H1 (cell line): ENCODE measurements at regions not wholly inside any gene's neighbourhood (a gene's known extent, or its start where the extent isn't known, plus 50 kb on each side); places are given as distances from the start of the nearest gene placed in this dataset.

Source experiments
- CTCF ChIA-PET: fragments of 300-600 bp; sonication (Branson Sonifier 250); formaldehyde crosslinking; loops from one replicate; lab custom pipeline; 2021; ENCODE audit not compliant: partially characterized antibody; lab: Charles Lee
- POLR2A ChIA-PET: fragments of 300-600 bp; sonication (Branson Sonifier 250); formaldehyde crosslinking; loops from one replicate; lab custom pipeline; 2021; ENCODE audit warnings: inconsistent platforms; ENCODE audit not compliant: partially characterized antibody; lab: Charles Lee
- DNase-seq, 2 experiments: peaks; one replicate each; pipeline versions ENCODE4 v3.0.0 to v3.0.0-alpha.2; 2010 to 2022; ENCODE audit warnings: low spot score in 2 of 2, low read depth in 1 of 2, mixed read lengths in 1 of 2
- FAIRE-seq: peaks from 2 replicates; lab custom pipeline; 2011; peaks lifted over from hg19 to GRCh38; lab: Jason Lieb, UNC
- H2AFZ ChIP-seq: 2 replicates; pipeline ENCODE4 v1.8.1; 2012; ENCODE audit warnings: low read length, inconsistent platforms
- H2AK5ac ChIP-seq: 2 replicates; pipeline ENCODE4 v1.6.1; 2013; ENCODE audit warnings: low read depth, low read length
- H2BK120ac ChIP-seq: replicated peaks from 2 replicates; pipeline ENCODE3; 2013; ENCODE audit warnings: low read depth, low read length, inconsistent platforms
- H2BK12ac ChIP-seq: 2 replicates; pipeline ENCODE4 v1.6.1; 2013; ENCODE audit warnings: low read depth, low read length
- H2BK15ac ChIP-seq: 2 replicates; pipeline ENCODE4 v1.6.1; 2013; ENCODE audit warnings: low read length
- H2BK20ac ChIP-seq: 2 replicates; pipeline ENCODE4 v1.6.1; 2013; ENCODE audit warnings: low read length
- H2BK5ac ChIP-seq: 2 replicates; pipeline ENCODE4 v1.6.1; 2013; ENCODE audit warnings: low read depth, low read length
- H3K14ac ChIP-seq: 2 replicates; pipeline ENCODE4 v1.6.1; 2013; ENCODE audit warnings: inconsistent platforms; ENCODE audit not compliant: insufficient read length
- H3K18ac ChIP-seq: 2 replicates; pipeline ENCODE4 v1.6.1; 2013; ENCODE audit warnings: low read length; ENCODE audit errors: extremely low read depth
- H3K23ac ChIP-seq: 2 replicates; pipeline ENCODE4 v1.6.1; 2013; ENCODE audit warnings: inconsistent platforms; ENCODE audit not compliant: insufficient read length
- H3K23me2 ChIP-seq: 2 replicates; pipeline ENCODE4 v1.6.1; 2013; ENCODE audit warnings: low read depth, low read length
- H3K27ac ChIP-seq: 2 replicates; pipeline ENCODE4 v1.6.1; 2011; ENCODE audit warnings: low read depth, low read length, inconsistent platforms
- H3K27me3 ChIP-seq, 4 experiments: replicated peaks in 1 of 4; 1 replicate in 1 of 4; 2 replicates in 3 of 4; pipeline versions ENCODE4 v1.6.1 to v1.8.1; 2011 to 2013; ENCODE audit warnings: low read length in 3 of 4, mild to moderate bottlenecking in 3 of 4, inconsistent platforms in 2 of 4, mixed read lengths in 2 of 4, moderate library complexity in 1 of 4; ENCODE audit not compliant: control insufficient read depth in 3 of 4, insufficient read depth in 3 of 4; ENCODE audit errors: extremely low read depth in 1 of 4
- H3K36me3 ChIP-seq, 4 experiments: 2 replicates each; pipeline versions ENCODE4 v1.6.1 to v1.8.1; 2011 to 2013; ENCODE audit warnings: mild to moderate bottlenecking in 4 of 4, low read length in 3 of 4, moderate library complexity in 2 of 4, control low read depth in 1 of 4, inconsistent platforms in 1 of 4; ENCODE audit not compliant: insufficient read depth in 4 of 4, control insufficient read depth in 2 of 4
- H3K4ac ChIP-seq: replicated peaks from 2 replicates; pipeline ENCODE3; 2013; ENCODE audit warnings: low read length, low read depth, mixed read lengths, inconsistent platforms; ENCODE audit not compliant: insufficient read length
- H3K4me1 ChIP-seq, 4 experiments: replicated peaks in 1 of 4; 1 replicate in 1 of 4; 2 replicates in 3 of 4; pipeline versions ENCODE4 v1.6.1 to v1.8.1; 2011 to 2013; ENCODE audit warnings: low read length in 3 of 4, inconsistent platforms in 2 of 4, mixed read lengths in 1 of 4; ENCODE audit not compliant: insufficient read depth in 4 of 4, control insufficient read depth in 3 of 4
- H3K4me2 ChIP-seq, 2 experiments: 2 replicates each; pipeline versions ENCODE4 v1.6.1 to v1.8.1; 2011 to 2013; ENCODE audit warnings: low read depth in 2 of 2, low read length in 2 of 2, control low read depth in 1 of 2, inconsistent platforms in 1 of 2, mild to moderate bottlenecking in 1 of 2; ENCODE audit not compliant: insufficient read depth in 1 of 2
- H3K4me3 ChIP-seq, 4 experiments: fragments of 200-600, 300-600 bp in 1 of 4; sonication (generic), shearing (Covaris generic), sonication (Bioruptor Twin) in 1 of 4; 2 replicates each; pipeline versions ENCODE4 v1.5.1 to v1.8.1; 2011 to 2016; ENCODE audit warnings: low read length in 4 of 4, low read depth in 3 of 4, control low read depth in 2 of 4, inconsistent platforms in 2 of 4, mild to moderate bottlenecking in 2 of 4, mixed read lengths in 1 of 4, moderate library complexity in 1 of 4; ENCODE audit not compliant: insufficient read depth in 2 of 4; ENCODE audit errors: extremely low read depth in 1 of 4
- H3K56ac ChIP-seq: replicated peaks from 2 replicates; pipeline ENCODE3; 2013; ENCODE audit warnings: low read depth, mild to moderate bottlenecking, mixed read lengths, low read length, inconsistent platforms; ENCODE audit not compliant: insufficient read length
- H3K79me1 ChIP-seq: 2 replicates; pipeline ENCODE4 v1.6.1; 2013; ENCODE audit warnings: low read depth, low read length, control low read depth
- H3K79me2 ChIP-seq, 2 experiments: 2 replicates each; pipeline versions ENCODE4 v1.6.1 to v1.8.1; 2012 to 2013; ENCODE audit warnings: low read length in 2 of 2, mild to moderate bottlenecking in 2 of 2, inconsistent platforms in 1 of 2; ENCODE audit not compliant: insufficient read depth in 2 of 2, control insufficient read depth in 1 of 2
- H3K9ac ChIP-seq, 4 experiments: replicated peaks in 1 of 4; 1 replicate in 1 of 4; 2 replicates in 3 of 4; pipeline versions ENCODE4 v1.6.1 to v1.8.1; 2011 to 2013; ENCODE audit warnings: low read depth in 3 of 4, low read length in 3 of 4, control low read depth in 2 of 4, mild to moderate bottlenecking in 2 of 4, moderate library complexity in 2 of 4, inconsistent platforms in 1 of 4; ENCODE audit errors: extremely low read depth in 1 of 4
- H3K9me3 ChIP-seq, 2 experiments: 2 replicates each; pipeline versions ENCODE4 v1.6.1 to v1.8.1; 2012 to 2013; ENCODE audit warnings: mild to moderate bottlenecking in 2 of 2, moderate library complexity in 2 of 2, control low read depth in 1 of 2, inconsistent platforms in 1 of 2, low read depth in 1 of 2, low read length in 1 of 2, mixed read lengths in 1 of 2; ENCODE audit not compliant: insufficient read depth in 2 of 2
- H4K20me1 ChIP-seq, 2 experiments: replicated peaks in 1 of 2; 2 replicates each; pipeline versions ENCODE3 to v1.8.1; 2011 to 2013; ENCODE audit warnings: inconsistent platforms in 2 of 2, low read length in 2 of 2, mild to moderate bottlenecking in 1 of 2; ENCODE audit not compliant: insufficient read depth in 2 of 2, control insufficient read depth in 1 of 2
- H4K5ac ChIP-seq: 2 replicates; pipeline ENCODE4 v1.6.1; 2013; ENCODE audit warnings: low read length, low read depth, mixed read lengths, inconsistent platforms; ENCODE audit not compliant: insufficient read length
- H4K8ac ChIP-seq: 2 replicates; pipeline ENCODE4 v1.8.0; 2013; ENCODE audit warnings: mild to moderate bottlenecking, moderate library complexity, low read length, inconsistent platforms; ENCODE audit not compliant: insufficient read depth; ENCODE audit errors: extremely low read depth
- H4K91ac ChIP-seq: replicated peaks from 2 replicates; pipeline ENCODE3; 2013; ENCODE audit warnings: low read length, mixed read lengths, inconsistent platforms; ENCODE audit not compliant: insufficient read length
- CREB1 ChIP-seq: IDR thresholded peaks from 2 replicates; pipeline ENCODE4 v1.6.1; 2012; ENCODE audit warnings: inconsistent platforms
- KDM5A ChIP-seq: fragments of 200-600 bp; IDR thresholded peaks from 2 replicates; pipeline ENCODE4 v1.7.1; 2012; ENCODE audit warnings: mild to moderate bottlenecking, low read length, inconsistent platforms, mixed read lengths
- SIRT6 ChIP-seq: IDR thresholded peaks from one replicate; pipeline ENCODE4 v1.7.1; 2012; ENCODE audit warnings: low read length, inconsistent platforms
- TCF12 ChIP-seq: IDR thresholded peaks from 2 replicates; pipeline ENCODE4 v1.6.1; 2011; ENCODE audit warnings: low read depth, mild to moderate bottlenecking, low read length
- TEAD4 ChIP-seq: IDR thresholded peaks from 2 replicates; pipeline ENCODE4 v1.6.1; 2012; ENCODE audit warnings: low read depth, low read length, inconsistent platforms, mixed read lengths
- whole genome bisulfite sequencing, 2 experiments: shearing (Covaris generic) in 1 of 2; methylation state at CpG; one replicate each; pipeline versions ENCODE4 v1.1.6 to v1.1.7; 2013 to 2015; ENCODE audit warnings: low lambda C conversion rate in 2 of 2, mixed read lengths in 2 of 2, inconsistent platforms in 1 of 2, low coverage in 1 of 2, missing lambda C conversion rate in 1 of 2; ENCODE audit not compliant: insufficient replicate concordance in 2 of 2, insufficient coverage in 1 of 2, insufficient read length in 1 of 2; ENCODE audit errors: extremely low coverage in 1 of 2, missing lambda C conversion rate in 1 of 2; 5-methylcytosine and 5-hydroxymethylcytosine counted together
- TF ChIP-seq, protein P1 (sequence below): IDR thresholded peaks from 2 replicates; pipeline ENCODE4 v1.6.1; 2012; ENCODE audit warnings: inconsistent platforms

DNA sequence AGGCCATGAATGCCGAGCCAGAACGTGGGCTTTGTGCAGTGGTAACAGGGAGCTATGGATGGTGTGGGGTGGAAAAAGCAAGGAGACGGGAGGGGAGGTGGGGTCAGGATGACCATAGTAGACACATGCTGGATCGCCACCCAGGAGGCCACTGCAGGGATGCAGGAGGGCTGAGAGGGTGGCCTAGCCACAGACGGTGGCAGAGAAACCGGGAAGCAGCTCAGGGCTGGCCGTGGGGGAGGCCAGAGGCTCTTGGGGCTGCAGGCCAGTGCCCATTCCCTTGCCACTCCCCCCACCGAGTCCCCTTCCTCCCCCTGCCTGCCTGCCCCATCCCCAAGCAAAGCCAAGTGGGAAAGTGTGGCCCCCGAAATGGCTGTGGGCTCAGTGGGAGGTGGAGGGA is 59.1 kb upstream of the TCF20 start:
- H3K18ac ChIP-seq: no peak overlapping the region
- H2AFZ ChIP-seq: no peak overlapping the region
- FAIRE-seq: no peak
- WGBS, 2 experiments: 85% methylated on average over 7 of the region's 9 CpGs; no CpG with 5 or more reads in 1 of the 2 experiments
- no peak overlapping the region for H3K4me3 ChIP-seq
- CTCF ChIA-PET: interaction anchor here (0.9 to 2.0 kb wide), 3 partner anchors 16 to 34 kb away, joined by 3 to 7 read pairs (median 7); no protein-coding TSS in a partner anchor
- H2AK5ac ChIP-seq: no peak overlapping the region
- H2BK12ac ChIP-seq: no peak overlapping the region
- H4K8ac ChIP-seq: no peak overlapping the region
- H4K91ac ChIP-seq: no peak overlapping the region
- H3K23ac ChIP-seq: no peak overlapping the region
- DNase-seq: no peak
- no peak for TF ChIP-seq SIRT6
- no peak for TF ChIP-seq CREB1
- TF ChIP-seq TCF12: no peak
- TF ChIP-seq KDM5A: no peak
- TF ChIP-seq, protein P1, sequence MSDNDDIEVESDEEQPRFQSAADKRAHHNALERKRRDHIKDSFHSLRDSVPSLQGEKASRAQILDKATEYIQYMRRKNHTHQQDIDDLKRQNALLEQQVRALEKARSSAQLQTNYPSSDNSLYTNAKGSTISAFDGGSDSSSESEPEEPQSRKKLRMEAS: no peak
- TF ChIP-seq TEAD4: no peak
- H3K79me1 ChIP-seq: peaks cover 11% of the 10 kb centered on the region
- peaks cover 2% of the 10 kb centered on the region; the same call in 1 of the 2 replicates for H3K23me2 ChIP-seq
- H3K27ac ChIP-seq: no peak overlapping the region
- H3K56ac ChIP-seq: no peak overlapping the region
- no peak overlapping the region for H3K4ac ChIP-seq
- no peak overlapping the region for H3K4me2 ChIP-seq
- no peak overlapping the region for H3K14ac ChIP-seq
- H3K79me2 ChIP-seq: no peaks in the 10 kb centered on the region
- no peaks in the 10 kb centered on the region for H3K9me3 ChIP-seq
- H2BK20ac ChIP-seq: no peak overlapping the region
- peaks cover 0 to 10% (median under 1%) of the 10 kb centered on the region in 4 experiments; a peak in 3 of 7 replicates for H3K4me1 ChIP-seq
- POLR2A ChIA-PET: interaction anchor here (1.4 kb wide), 1 partner anchor 52 kb away, joined by 3 read pairs; no protein-coding TSS in a partner anchor
- no peaks in the 10 kb centered on the region for H3K27me3 ChIP-seq
- H2BK120ac ChIP-seq: no peak overlapping the region
- no peak overlapping the region for H4K5ac ChIP-seq
- H3K36me3 ChIP-seq: no peaks in the 10 kb centered on the region
- H2BK5ac ChIP-seq: no peak overlapping the region
- peaks cover 3 to 24% of the 10 kb centered on the region in 2 experiments for H4K20me1 ChIP-seq
- H2BK15ac ChIP-seq: no peak overlapping the region
- no peak overlapping the region for H3K9ac ChIP-seq
